OCI-LY7 (cell line): ENCODE measurements at regions not wholly inside any gene's neighbourhood (a gene's known extent, or its start where the extent isn't known, plus 50 kb on each side); places are given as distances from the start of the nearest gene placed in this dataset.

ENCODE experiments used
- BruUV-seq: library from RNA; stranded (reverse); fragments of 400-500 nt; replicated peaks from 2 replicates; lab custom pipeline; 2021; lab: Mats Ljungman, UMichigan
- CTCF ChIA-PET: fragments of 300-600 bp; sonication (Branson Sonifier 250); formaldehyde crosslinking; loops from one replicate; lab custom pipeline; 2022; ENCODE audit warnings: antibody characterized with exemption; ENCODE audit not compliant: unreplicated experiment; lab: Charles Lee
- POLR2A ChIA-PET: fragments of 300-600 bp; sonication (Branson Sonifier 250); formaldehyde crosslinking; loops from one replicate; lab custom pipeline; 2022; ENCODE audit warnings: antibody characterized with exemption; lab: Charles Lee
- DNase-seq: peaks from one replicate; pipeline ENCODE4 v3.0.0-alpha.2; 2015; ENCODE audit warnings: low spot score
- H2AFZ ChIP-seq: fragments of 200-600 bp; sonication (generic), shearing (Covaris generic); 2 replicates; pipeline ENCODE4 v1.6.1; 2014; ENCODE audit warnings: mild to moderate bottlenecking, antibody characterized with exemption, low read length, moderate library complexity
- H3K27ac ChIP-seq: fragments of 200-600 bp; sonication (generic); 2 replicates; pipeline ENCODE4 v1.5.1; 2014; ENCODE audit warnings: mixed run types, low read depth, mild to moderate bottlenecking, moderate library complexity, low read length, inconsistent platforms; ENCODE audit not compliant: poor library complexity, severe bottlenecking
- H3K36me3 ChIP-seq: fragments of 200-600 bp; sonication (generic); 2 replicates; pipeline ENCODE4 v1.6.1; 2014; ENCODE audit warnings: mild to moderate bottlenecking, antibody characterized with exemption, low read length, moderate library complexity, mixed read lengths; ENCODE audit not compliant: insufficient read depth
- H3K4me1 ChIP-seq: fragments of 200-600 bp; sonication (generic); 2 replicates; pipeline ENCODE4 v1.5.1; 2014; ENCODE audit warnings: mild to moderate bottlenecking, low read length; ENCODE audit not compliant: insufficient read depth, poor library complexity, severe bottlenecking
- H3K4me2 ChIP-seq: fragments of 200-600 bp; sonication (generic); 2 replicates; pipeline ENCODE4 v1.6.1; 2014; ENCODE audit warnings: mild to moderate bottlenecking, low read length
- H3K4me3 ChIP-seq: fragments of 200-600 bp; sonication (generic); 2 replicates; pipeline ENCODE4 v1.5.1; 2014; ENCODE audit warnings: mild to moderate bottlenecking, low read depth, low read length; ENCODE audit not compliant: poor library complexity, severe bottlenecking
- H3K79me2 ChIP-seq: fragments of 200-600 bp; sonication (generic); 2 replicates; pipeline ENCODE4 v1.6.1; 2016; ENCODE audit warnings: low read depth, mild to moderate bottlenecking, low read length, moderate library complexity, mixed read lengths; ENCODE audit not compliant: insufficient read depth
- H3K9me2 ChIP-seq: fragments of 200-600 bp; sonication (generic); 2 replicates; pipeline ENCODE4 v1.6.1; 2016; ENCODE audit warnings: mild to moderate bottlenecking, low read length, mixed read lengths; ENCODE audit not compliant: insufficient read depth
- H3K9me3 ChIP-seq: fragments of 200-600 bp; sonication (generic); 2 replicates; pipeline ENCODE4 v1.6.1; 2014; ENCODE audit warnings: mild to moderate bottlenecking, mixed run types, low read length, mixed read lengths
- H4K20me1 ChIP-seq: fragments of 200-600 bp; sonication (generic); 2 replicates; pipeline ENCODE4 v1.6.1; 2014; ENCODE audit warnings: mild to moderate bottlenecking, antibody characterized with exemption, low read length, moderate library complexity, mixed read lengths; ENCODE audit not compliant: insufficient read depth
- CTCF ChIP-seq: fragments of 200-600 bp; sonication (generic); conservative IDR thresholded peaks from 2 replicates; pipeline ENCODE4 v1.5.1; 2014; ENCODE audit warnings: mild to moderate bottlenecking, antibody characterized with exemption, low read length, moderate library complexity, mixed read lengths
- EZH2phosphoT487 ChIP-seq: fragments of 200-600 bp; sonication (generic); IDR thresholded peaks from 2 replicates; pipeline ENCODE4 v1.6.1; 2018; ENCODE audit warnings: low read depth, borderline replicate concordance, mild to moderate bottlenecking, mixed run types, antibody characterized with exemption, low read length, moderate library complexity, mixed read lengths
- intact Hi-C: fragments of 100-400 bp; cut with micrococcal nuclease; formaldehyde crosslinking; loops from one replicate; pipeline ENCODE4 v1.10.0; 2022; ENCODE audit not compliant: unreplicated experiment

GRCh38 chr1:228821252-228821651 lies 86.0 kb downstream of the RHOU start:
- Histone ChIP-seq H3K4me3 (no peak overlapping the region), H3K36me3 (no peaks in the 10 kb centered on the region), H3K4me2 (no peak overlapping the region), H3K79me2 (no peaks in the 10 kb centered on the region), H3K27ac (no peak overlapping the region), H3K9me3 (no peaks in the 10 kb centered on the region), H3K4me1 (no peaks in the 10 kb centered on the region), H3K9me2 (no peaks in the 10 kb centered on the region), H4K20me1 (no peaks in the 10 kb centered on the region), H2AFZ (no peak overlapping the region)
- ChIA-PET POLR2A (no interaction called here), CTCF (no interaction called here)
- no peak for DNase-seq
- BruUV-seq = no TSS peak
- intact Hi-C loops = no loop called here
- TF ChIP-seq EZH2phosphoT487 = no peak
- no peak for TF ChIP-seq CTCF

GRCh38 chr1:228823200-228823599 lies 87.9 kb downstream of the RHOU start:
- Histone ChIP-seq H3K9me3 (no peaks in the 10 kb centered on the region), H4K20me1 (no peaks in the 10 kb centered on the region), H3K4me1 (no peaks in the 10 kb centered on the region), H3K36me3 (no peaks in the 10 kb centered on the region), H2AFZ (no peak overlapping the region), H3K9me2 (no peaks in the 10 kb centered on the region), H3K79me2 (no peaks in the 10 kb centered on the region), H3K27ac (no peak overlapping the region), H3K4me3 (no peak overlapping the region), H3K4me2 (no peak overlapping the region)
- DNase-seq = no peak
- TF ChIP-seq CTCF (no peak), EZH2phosphoT487 (no peak)
- BruUV-seq = no TSS peak
- ChIA-PET POLR2A (no interaction called here), CTCF (no interaction called here)
- intact Hi-C loops = no loop called here

GRCh38 chr1:228824366-228824765 lies 89.1 kb downstream of the RHOU start:
- no peaks in the 10 kb centered on the region for H3K79me2 ChIP-seq
- H2AFZ ChIP-seq = no peak overlapping the region
- intact Hi-C loops = no loop called here
- H3K4me3 ChIP-seq = no peak overlapping the region
- DNase-seq = no peak
- H3K9me3 ChIP-seq = no peaks in the 10 kb centered on the region
- no peaks in the 10 kb centered on the region for H4K20me1 ChIP-seq
- POLR2A ChIA-PET = no interaction called here
- no peaks in the 10 kb centered on the region for H3K4me1 ChIP-seq
- TF ChIP-seq CTCF = no peak
- H3K27ac ChIP-seq = no peak overlapping the region
- no peak overlapping the region for H3K4me2 ChIP-seq
- no peaks in the 10 kb centered on the region for H3K36me3 ChIP-seq
- BruUV-seq = no TSS peak
- no peaks in the 10 kb centered on the region for H3K9me2 ChIP-seq
- CTCF ChIA-PET = no interaction called here
